DND-41 (cell line): ENCODE measurements at regions not wholly inside any gene's neighbourhood (a gene's known extent, or its start where the extent isn't known, plus 50 kb on each side); places are given as distances from the start of the nearest gene placed in this dataset.

Experiments used
- EZH2 ChIP-seq: IDR thresholded peaks from 3 replicates; pipeline ENCODE4 v1.6.1; 2012; ENCODE audit warnings: borderline replicate concordance, low read depth, mild to moderate bottlenecking, moderate library complexity, low read length, inconsistent platforms; ENCODE audit not compliant: severe bottlenecking
- TF ChIP-seq, protein P1 (sequence below): IDR thresholded peaks from 2 replicates; pipeline ENCODE4 v1.5.1; 2012; ENCODE audit warnings: borderline replicate concordance, low read length, moderate library complexity, mild to moderate bottlenecking; ENCODE audit not compliant: poor library complexity, severe bottlenecking; ENCODE audit errors: extremely low read depth

DNA sequence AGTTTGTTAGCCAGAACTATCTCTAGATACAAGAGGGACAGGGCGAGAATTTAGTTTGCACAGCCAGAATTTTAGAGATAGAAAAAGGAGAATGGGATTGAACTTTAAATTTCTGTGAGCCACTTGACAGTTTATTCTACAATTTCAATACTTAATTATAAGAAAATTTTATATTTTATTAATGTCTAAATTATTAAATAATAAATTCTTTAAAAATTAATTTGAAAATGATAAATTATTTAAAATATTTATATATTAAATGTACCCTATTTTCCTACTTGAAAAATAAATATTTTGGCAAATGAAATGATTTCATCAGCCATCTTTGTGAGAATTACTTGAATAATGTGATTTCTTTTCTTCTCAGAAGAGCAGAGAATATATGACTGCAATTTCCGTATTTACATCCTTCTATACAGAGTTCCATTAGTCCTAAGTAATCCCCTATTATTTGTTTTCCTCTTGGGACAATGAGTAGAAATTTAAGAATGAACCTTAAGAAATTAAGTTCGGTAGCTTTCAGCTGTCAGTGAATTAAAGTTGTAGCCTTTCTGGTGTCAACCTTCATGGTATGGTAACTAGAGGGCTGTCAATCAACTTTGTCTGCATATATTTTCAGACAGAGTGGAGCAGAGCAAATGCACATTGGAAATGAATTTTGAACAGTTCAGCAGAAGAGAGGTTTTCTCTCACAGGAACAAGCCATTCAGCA, 763.9 kb downstream of the PCDH18 start:
- no peak for TF ChIP-seq EZH2
- TF ChIP-seq, protein P1, sequence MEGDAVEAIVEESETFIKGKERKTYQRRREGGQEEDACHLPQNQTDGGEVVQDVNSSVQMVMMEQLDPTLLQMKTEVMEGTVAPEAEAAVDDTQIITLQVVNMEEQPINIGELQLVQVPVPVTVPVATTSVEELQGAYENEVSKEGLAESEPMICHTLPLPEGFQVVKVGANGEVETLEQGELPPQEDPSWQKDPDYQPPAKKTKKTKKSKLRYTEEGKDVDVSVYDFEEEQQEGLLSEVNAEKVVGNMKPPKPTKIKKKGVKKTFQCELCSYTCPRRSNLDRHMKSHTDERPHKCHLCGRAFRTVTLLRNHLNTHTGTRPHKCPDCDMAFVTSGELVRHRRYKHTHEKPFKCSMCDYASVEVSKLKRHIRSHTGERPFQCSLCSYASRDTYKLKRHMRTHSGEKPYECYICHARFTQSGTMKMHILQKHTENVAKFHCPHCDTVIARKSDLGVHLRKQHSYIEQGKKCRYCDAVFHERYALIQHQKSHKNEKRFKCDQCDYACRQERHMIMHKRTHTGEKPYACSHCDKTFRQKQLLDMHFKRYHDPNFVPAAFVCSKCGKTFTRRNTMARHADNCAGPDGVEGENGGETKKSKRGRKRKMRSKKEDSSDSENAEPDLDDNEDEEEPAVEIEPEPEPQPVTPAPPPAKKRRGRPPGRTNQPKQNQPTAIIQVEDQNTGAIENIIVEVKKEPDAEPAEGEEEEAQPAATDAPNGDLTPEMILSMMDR = no peak
